GM18868 (cell line): ENCODE measurements at regions not wholly inside any gene's neighbourhood (a gene's known extent, or its start where the extent isn't known, plus 50 kb on each side); places are given as distances from the start of the nearest gene placed in this dataset.
"Not testable (repeated sequence)": the region's sequence is repeated elsewhere in the genome, so short reads cannot be mapped to it uniquely, and the experiment has no call there.

Experiments used
- ATAC-seq: cut with Tn5 transposase; IDR thresholded peaks from one replicate; pipeline ENCODE4 v1.9.1; 2021; ENCODE audit warnings: mild to moderate bottlenecking, moderate library complexity; ENCODE audit not compliant: unreplicated experiment

- peak; percentile 90 for ATAC-seq
Observed at GRCh38 chr4:154164931-154165839, 326.4 kb downstream of the DCHS2 start.

GRCh38 chr4:154160519-154161301 lies 330.9 kb downstream of the DCHS2 start:
- no peak for ATAC-seq

DNA sequence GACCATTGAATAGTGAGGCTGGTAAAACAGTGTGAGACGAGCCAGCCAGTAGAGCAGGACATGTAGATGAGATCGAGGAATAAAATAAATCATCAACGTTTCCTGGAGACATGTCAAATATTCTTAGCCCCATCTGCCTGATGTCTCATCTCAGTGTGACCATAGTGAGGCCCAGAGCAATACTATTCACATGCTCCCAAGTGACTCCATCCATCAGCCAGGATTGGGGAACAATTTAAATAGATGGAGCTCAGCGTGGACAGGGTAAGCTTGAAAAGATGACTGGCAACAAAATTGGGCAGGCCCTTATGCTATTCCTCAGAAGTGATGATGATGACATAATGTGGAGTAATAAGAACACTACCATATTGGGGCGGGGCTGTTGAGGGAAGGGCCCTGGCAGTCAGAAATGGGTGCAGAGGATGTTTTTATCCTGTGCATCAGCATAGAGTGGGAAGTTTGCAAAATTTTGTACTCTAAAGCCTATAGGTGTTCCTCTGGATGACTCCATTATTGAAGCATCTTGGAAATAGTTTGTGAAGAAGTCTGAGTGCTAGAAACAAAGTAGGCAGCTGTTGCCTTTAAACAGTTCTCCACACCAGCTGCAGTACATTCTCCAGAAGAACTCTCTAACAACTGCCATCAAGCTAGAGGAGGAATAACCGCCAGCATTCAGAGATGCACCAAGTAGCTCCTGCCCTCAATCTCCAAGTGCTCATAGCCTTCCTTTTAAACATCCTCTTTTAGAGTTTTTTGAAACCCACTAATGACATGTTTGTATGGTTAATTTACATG lies 333.0 kb downstream of the DCHS2 start:
- ATAC-seq: no peak

DNA sequence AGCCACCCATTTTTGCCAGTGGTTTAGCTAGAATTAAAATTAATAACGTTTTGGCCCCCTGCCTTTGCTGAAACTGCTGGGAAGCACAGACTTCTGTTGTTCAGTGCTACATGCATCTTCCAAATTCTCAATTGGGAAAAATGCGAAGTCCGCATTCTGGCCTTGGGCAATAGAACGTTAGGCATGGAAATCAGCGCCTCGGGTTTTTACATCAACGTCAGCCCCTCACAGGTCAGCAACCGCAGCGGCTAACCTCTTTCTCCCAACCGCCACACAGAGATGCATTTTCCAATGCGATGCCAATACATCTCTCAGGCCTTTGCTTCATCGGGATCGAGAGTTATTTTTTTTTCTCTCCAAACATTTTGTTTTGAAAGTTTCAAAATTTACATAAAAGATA lies 339.1 kb downstream of the DCHS2 start:
- no peak for ATAC-seq

DNA sequence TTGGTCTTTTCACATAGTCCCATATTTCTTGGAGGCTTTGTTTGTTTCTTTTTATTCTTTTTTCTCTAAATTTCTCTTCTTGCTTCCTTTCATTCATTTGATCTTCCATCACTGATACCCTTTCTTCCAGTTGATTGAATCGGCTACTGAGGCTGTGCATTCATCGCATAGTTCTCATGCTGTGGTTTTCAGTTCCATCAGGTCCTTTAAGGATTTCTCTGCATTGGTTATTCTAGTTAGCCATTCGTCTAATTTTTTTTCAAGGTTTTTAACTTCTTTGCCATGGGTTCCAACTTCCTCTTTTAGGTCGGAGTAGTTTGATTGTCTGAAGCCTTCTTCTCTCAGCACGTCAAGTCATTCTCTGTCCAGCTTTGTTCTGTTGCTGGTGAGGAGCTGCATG lies 342.4 kb downstream of the DCHS2 start:
- ATAC-seq: not testable (repeated sequence)

- ATAC-seq: no peak
Observed at GRCh38 chr4:154143720-154144119, 347.9 kb downstream of the DCHS2 start.

DNA sequence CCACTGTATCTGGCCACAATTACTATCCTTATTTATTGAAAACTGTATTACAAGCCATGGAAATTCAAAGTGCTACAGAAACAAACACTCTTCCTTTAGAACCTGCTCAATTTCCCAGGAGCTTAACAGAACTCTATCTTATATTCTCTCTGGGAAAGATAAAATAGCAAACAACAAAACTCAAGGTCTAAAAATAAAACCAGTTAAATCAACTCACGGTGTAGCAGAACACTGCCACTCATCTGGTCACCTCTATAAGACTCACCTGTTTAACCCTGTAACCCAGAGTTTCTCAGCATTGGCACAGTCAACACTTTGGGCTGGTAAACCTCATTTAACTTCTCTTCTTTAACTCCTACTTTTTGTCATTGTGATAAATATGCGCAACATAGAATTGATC lies 348.9 kb downstream of the DCHS2 start:
- no peak for ATAC-seq

DNA sequence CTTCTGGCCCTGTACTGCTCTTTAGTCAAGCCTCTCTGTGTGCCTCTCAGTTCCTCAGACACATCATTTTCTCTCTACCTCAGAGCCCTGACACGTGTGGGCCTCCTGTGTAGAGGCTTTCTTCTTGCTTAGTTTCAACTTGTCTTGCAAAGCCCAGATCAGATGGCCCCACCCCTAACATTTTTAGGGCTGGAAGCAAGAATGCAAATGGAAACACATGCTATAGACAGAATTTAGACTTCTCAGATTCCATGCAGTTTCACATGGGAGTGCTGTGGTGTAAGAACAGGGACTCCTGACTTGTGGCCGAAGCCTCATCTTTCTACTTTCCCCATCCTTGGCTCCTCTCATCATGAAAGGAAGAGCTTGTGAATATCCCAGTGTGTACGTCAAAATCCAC lies 350.7 kb downstream of the DCHS2 start:
- ATAC-seq: no peak

DNA sequence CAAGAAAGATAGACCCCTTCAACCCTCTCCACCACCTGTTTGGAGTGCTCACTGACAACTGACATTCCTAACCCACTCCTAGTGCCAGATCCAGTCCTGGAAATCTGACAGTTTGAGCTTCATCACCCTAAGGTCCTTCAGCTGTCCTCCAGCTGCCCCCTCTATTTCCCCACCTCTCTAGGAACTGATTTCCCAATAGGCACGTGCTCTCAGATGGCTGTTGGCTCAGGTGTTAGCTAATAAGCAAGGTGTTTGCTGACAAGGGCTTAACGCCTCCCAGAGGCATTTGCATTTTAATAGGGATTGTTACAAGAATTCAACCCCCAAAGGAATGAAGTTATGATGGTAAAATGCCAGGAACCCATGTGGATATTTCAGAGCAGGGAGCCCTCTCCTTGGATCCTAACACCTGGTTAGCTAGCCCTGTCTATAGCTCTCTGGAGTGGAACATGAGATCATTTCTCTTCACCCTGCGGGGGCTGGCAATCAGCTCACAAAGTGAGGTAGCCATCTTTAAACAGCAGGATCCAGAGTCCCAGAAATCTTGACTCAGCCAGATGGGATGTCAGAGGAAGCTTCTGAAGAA lies 348.5 kb upstream of the SFRP2 start:
- no peak for ATAC-seq

DNA sequence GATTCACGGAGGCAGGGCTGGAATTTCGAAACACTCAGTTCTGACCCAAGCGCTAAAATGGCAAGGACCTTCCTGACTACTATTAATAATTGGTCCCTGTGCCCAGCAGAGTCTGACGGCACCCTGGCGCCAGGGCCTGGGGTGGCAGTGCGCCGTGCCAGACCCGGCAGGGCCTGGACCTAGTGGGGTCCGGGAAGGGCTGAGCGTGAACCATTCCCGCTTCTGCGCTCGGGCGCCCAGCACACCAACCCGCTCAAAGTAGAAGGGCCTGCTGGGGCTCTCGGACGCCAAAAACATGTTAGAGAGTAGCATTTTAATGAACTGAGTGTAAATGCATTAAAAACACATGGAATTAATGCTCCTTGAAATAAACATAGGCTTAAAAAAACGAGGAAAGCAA lies 346.7 kb upstream of the SFRP2 start:
- no peak for ATAC-seq

GRCh38 chr4:154132406-154132805 lies 343.5 kb upstream of the SFRP2 start:
- ATAC-seq: no peak

- no peak for ATAC-seq
Observed at GRCh38 chr4:154126276-154126675, 337.4 kb upstream of the SFRP2 start.

- ATAC-seq: no peak
Observed at GRCh38 chr4:154125340-154125739, 336.5 kb upstream of the SFRP2 start.

DNA sequence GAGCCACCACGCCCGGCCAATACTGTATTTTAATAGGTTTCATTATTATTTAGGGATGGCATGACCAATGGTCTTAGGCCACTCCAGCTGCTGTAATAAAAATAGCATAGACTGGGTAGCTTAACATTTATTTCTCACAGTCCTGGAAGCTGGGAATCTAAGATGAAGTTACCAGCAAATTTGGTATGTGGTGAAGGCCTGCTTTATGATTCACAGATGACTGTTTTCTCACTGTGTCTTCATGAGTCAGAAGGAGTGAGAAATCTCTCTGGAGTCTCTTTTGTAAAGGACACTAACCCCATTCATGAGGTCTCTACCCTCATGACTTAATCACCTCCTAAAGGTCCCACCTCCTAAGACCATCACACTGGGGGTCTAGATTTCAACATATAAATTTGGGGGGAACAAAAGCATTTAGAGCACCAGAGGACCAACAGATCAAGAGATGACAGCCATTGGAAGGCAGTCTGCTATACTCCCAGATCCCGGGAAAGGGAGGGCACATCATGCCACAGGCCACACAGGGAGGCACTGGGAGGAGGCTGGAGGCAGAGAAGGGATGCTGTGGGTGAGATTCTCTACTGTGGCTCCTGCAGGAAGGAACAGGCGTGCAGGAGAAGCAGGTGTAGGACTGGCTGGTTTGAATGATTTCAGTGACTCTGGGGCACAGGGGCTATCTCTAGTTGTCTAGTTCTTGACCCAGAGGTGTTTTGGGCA lies 335.8 kb upstream of the SFRP2 start:
- ATAC-seq: no peak

DNA sequence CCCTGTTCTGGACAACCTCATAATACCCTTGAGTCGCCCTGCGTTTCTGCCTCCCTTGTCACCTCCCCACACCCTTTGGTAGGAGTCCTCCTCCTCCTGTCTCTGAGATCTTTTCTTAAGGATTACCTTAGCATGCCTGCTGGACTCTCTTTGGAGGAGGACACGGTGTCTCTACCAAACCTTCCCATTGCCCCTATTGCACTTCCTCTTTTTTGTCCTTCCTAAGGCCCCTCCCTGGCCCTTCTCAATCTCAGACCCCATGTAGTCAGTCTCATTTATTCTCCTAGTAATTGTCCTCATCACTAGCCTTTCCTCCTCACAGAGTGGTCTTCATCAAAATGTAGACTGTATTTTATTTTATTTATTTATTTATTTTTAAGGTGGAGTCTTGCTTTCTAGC lies 335.0 kb upstream of the SFRP2 start:
- no peak for ATAC-seq

DNA sequence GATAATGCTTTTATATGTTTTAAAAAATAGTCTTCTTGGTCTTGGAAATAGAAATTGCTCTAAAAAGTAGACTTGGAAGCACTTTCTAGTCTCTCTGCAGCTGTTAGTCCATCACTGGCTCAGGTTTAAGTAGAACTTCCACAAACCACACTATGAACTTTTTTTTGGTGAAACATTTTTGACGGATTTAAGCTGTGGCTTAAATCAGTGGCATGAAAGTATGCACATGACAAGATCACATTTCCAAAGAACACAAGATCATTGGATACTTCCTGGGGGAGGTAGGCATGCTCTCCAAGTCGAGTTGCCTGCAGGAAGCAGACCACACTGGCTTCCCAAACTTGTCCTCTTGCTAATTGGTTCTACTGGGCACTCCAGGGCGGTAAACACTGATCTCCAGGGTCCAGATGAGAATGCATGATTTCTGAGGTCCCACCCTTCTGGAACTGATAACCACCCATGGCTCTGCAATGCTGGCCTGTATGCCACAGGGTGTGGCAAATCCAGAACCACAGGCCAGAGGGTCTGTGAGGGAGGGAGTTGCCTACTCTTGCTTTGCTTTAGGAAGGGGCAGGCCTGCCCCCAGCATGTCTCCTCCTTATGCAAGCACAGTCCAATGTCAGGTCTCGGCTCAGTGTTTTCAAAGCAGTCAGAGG lies 331.9 kb upstream of the SFRP2 start:
- ATAC-seq: no peak

GRCh38 chr4:154120006-154120676 lies 331.3 kb upstream of the SFRP2 start:
- no peak for ATAC-seq

- peak; percentile 73 for ATAC-seq
Observed at GRCh38 chr4:154119317-154119716, 330.4 kb upstream of the SFRP2 start.

DNA sequence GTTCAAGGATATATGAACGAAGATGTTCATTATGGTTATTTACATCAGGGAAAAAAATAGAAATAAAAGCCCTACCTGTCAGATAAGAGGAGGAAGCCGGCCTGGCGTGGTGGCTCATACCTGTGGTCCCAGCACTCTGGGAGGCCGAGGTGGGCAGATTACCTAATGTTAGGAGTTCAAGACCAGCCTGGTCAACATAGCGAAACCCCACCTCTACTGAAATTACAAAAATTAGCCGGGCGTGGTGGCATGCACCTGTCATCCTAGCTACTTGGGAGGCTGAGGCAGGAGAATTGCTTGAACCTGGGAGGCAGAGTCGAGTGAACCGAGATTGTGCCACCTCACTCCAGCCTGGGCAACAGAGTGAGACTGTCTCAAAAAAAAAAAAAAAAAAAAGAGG lies 328.8 kb upstream of the SFRP2 start:
- not testable (repeated sequence) for ATAC-seq
